GM03348 (cell line): ENCODE measurements at regions not wholly inside any gene's neighbourhood (a gene's known extent, or its start where the extent isn't known, plus 50 kb on each side); places are given as distances from the start of the nearest gene placed in this dataset.

ENCODE experiments used
- DNase-seq: peaks from one replicate; pipeline ENCODE4 v3.0.0; 2012; ENCODE audit warnings: low spot score

DNA sequence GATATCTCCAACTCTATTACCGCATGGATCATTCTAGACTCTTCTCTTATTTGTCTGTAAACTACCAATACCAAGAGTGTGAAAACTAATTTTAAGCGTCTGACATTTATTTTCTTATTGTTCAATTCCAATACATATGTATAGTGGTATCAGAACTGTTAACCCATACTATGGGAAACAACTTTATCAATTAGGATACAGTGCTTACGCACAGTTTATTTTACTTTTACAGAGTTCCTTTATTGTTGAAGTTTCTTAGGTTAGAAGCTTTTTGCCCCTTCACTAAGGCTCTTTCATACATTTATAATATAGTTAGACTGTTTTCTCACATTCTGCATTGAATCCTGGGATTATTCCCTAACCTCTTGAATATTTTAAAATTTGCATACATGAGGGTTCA is 198.8 kb upstream of the RGPD4 start:
- no peak for DNase-seq

DNA sequence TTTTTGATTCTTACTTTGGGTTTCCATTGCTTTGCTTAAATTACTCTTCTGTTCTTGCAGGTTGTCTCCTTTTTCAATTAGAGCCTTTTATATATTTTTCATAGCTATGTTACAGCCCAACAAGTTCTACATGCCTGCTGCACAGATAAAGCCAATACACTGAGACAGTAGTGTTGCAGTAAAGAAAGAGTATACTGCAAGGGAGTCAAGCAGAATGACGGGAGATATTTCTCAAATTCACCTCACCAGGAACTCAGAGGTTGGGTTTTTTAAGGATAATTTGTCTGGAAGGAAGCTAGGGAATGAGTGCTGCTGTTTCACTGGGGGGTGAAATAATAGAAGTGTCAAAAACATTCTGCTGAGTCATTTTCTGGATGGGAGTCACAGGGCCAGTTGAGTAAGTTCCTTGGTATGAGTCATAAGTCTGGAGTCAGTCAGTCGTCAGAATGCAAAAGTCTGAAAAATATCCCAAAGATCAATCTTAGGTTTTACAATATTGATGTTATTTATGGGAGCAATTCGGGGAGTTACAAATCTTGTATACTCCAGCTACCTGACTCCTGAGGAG is 193.0 kb upstream of the RGPD4 start:
- DNase-seq: peak; percentile 71

DNA sequence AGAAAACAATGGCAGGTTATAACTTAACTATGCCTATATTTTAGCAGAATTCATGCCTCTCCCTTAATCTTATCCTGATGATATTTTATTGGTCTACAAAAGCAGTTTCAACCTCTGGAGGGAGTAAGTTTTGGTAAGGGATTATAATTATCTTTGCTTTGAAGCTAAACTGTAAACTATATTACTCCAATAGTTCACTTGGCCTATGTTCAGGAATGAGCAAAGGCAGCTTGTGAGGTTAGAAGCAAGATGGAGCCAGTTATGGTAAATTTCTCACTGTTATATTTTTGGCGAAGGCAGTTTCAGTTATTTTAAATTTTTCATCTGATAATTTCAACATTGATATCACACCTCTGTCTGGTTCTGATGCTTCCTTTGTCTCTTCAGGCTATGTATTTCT is 192.5 kb upstream of the RGPD4 start:
- DNase-seq: no peak

DNA sequence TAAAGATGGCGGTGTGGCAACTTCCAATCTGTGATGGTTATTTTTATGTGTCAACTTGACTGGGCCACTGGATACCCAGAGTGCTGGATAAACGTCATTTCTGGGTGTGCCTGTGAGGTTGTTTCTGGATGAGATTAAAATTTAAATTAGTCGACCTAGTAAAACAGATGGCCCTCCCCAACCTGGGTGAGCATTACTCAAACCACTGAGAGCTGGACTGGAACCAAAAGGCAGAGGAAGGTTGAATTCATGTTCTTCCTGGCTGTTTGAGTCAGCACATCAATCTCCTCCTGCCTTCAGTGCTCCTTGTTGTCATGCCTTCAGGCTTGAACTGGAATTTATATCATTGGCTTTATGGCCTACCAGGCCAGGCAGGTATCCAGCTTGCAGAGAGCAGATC is 190.8 kb upstream of the RGPD4 start:
- peak; percentile 4 for DNase-seq

DNA sequence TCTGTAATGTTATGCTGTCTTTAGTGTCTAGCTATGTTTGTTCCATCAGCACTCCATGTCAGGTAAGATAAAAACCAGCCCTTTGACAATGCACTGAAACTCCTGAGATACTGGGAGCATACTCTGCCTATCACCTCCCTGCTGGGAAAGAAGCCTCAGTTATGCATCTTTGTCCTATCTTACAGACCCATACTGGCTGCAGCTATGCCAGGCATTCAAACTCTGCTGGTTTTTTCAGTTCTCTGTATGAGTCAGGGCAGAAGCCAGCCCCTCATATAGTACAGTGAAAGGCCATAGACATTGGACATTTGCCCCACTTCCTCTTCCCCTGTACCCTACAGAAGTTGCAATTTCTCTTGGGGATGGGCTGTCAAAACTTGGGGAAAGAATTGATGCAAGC is 181.1 kb upstream of the RGPD4 start:
- no peak for DNase-seq

DNA sequence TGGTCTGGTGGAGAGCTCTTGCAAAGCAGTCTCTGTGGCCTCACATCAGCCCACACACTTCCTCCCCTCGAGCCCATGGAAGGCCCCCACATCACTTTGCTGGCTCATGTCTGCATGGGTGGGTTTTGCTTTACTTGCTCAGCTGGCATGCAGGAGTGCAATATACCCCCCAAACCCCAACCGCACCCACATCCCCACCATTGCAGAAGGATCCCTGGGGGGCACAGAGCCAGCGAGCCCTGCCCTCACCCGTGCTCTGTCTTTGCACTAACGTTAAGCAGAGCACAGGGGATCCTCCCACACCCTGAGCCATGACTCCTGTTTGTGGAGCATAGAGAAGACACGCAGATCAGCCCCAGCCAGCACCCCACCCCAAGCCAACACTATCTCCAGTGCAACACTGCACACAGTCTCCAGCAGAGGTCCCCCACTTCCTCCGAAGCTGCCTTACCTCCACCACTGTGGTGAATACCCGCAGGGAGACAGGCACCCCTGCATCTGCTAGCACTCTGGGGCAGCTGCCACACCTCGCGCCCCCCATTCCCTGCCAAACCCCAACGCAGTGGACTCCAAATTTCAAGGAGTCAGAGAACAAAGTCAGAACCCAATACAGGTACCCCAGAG is 177.8 kb upstream of the RGPD4 start:
- no peak for DNase-seq

DNA sequence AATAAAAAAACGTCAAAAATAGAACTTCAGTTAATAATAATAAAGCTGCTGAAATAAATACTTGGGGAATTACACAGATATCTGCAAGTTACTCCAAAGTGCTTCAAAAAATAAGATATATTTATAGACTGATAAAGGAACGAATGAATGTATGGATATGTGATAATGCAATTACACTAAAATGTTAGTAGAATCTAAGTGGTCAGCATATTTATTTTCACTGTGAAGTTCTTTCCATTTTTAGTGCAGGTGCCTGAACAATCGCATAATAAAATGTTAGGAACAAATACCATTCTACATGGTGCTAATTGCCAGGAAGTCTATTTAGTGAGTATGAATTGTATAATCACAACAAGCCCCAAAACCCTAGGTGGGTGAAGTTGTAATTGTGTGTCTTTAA is 169.6 kb upstream of the RGPD4 start:
- no peak for DNase-seq

DNA sequence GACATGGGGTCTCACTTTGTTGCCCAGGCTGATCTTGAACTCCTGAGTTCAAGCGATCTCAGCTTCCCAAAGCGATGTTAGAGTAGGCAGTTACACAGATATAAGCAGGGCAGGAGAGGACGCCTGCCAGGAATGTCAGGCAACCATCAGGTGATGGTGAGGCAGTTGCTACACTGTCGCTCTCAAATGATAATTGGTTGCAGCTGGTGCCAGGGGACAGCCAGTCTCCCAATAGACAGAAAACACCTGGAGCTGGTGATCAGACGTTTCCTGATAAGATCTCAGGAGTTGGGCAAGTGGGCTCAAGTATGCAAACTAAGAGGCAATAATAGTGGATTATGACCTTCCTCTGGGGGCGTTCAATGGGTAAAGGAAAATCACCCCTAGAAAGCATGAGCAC is 163.1 kb upstream of the RGPD4 start:
- DNase-seq: no peak

DNA sequence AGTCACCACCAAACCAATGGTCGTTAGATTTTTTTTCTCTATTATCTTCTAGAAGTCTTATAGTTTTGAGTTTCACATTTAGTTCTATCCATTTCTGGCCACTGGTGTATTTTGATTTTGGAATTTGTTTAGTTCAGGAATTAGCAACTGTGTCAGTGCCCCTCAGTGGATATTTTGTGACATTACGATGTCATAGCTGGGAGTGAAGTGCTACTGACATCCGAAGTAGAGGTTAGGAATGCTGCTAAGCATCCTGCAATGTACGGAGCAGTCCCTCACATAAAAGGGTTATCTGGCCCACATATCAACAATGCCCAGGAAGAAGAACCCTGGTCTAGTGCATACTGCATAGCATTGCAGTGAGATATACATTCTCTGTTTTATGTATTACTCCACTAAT is 157.4 kb upstream of the RGPD4 start:
- DNase-seq: peak; percentile 45

DNA sequence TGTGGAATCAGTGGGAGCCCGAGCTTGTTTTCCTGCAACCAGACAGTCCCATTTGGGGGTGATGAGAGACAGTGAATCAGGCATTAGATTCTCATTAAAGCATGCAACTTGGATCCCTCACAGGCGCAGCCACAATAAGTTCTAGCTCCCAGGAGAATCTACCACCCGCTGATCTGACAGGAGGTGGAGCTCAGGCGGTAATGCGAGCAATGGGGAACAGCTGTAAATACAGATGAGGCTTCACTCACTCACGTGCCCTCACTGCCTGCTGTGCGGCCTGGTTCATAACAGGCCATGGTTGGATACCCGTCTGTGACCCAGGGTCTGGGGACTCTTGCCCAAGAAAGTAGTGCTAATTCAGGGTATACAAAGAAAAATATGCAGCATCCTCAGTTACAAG is 144.8 kb upstream of the RGPD4 start:
- no peak for DNase-seq

DNA sequence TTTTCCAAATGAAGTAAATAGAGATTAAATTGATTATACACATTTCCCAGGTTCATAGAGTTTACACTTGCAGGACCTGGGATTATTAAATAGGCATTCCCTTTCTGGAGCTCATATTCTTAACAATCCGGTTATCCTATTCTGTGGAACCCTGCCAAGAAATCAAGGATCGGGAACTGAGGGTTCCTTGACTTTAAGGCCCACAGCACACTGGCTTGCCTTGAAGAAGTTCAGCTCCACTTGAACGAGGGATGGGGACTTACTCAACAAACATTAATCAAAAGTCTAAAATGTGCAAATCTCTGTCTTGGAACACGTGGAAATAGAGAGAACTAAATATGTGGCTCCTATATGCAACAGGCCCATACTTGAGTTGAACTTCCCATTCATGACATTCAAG is 142.3 kb upstream of the RGPD4 start:
- DNase-seq: no peak

DNA sequence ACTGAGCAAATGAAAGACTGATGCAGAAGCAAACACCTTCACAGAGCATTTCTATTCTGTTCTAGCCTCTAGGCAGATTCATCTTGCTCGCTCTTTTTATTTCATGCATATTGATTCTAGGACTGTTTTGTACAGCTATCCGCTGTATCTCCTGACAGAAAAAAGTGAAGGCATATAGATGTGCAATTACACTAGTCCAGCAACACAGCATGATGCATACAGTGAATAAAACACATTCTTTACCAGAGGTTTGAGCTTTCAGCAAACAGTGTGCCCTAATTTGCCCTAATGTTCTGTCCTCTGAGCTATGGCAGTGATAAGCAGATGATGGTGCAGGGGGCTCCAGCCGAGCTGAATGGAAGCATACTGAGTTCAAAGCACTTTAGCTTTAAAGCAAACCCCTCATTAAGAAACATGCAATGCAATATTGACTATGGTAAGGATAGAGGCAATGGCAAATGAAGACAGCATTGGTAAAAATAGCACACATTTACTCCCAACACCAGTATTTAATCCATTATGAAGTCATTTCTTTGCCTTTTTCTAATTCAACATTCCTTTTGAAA is 141.2 kb upstream of the RGPD4 start:
- DNase-seq: no peak

DNA sequence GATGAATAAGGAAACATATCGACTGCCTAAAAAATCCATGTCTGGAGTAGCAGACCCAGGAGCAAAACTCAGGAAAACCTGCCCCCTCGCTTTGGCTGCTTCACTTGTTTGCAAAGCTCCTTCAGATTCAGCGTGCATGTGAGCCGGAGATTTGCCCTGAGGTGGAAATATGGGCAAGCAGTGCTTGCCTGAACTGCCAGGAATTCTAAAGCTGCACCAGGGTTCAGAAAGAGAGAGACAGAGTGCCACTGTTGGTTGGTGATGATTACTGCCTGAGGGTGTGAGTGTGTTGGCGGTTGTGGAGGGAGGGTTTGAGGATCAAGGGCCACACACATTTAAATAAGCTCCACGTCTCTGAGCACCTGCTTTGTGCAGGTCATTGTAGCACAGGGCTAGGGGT is 139.6 kb upstream of the RGPD4 start:
- DNase-seq: no peak

DNA sequence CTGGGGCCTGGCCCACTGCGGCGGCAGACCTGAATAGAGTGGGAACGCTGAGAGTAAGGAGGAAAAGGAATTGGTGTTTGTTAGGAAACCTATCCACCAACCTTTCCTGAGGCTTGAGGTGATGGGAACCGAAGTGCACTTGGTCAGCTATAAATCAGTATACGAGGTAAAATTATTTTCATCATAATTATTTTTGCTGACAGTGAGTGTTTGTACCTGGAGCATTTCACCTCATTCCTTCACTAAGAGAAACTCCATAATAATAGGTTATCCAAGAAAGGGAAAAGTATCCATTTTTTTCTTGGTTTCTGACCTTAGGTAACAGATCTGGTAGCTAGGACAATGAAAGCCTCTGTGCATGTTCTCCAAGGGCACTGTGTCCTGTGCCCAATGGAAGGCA is 138.6 kb upstream of the RGPD4 start:
- no peak for DNase-seq

DNA sequence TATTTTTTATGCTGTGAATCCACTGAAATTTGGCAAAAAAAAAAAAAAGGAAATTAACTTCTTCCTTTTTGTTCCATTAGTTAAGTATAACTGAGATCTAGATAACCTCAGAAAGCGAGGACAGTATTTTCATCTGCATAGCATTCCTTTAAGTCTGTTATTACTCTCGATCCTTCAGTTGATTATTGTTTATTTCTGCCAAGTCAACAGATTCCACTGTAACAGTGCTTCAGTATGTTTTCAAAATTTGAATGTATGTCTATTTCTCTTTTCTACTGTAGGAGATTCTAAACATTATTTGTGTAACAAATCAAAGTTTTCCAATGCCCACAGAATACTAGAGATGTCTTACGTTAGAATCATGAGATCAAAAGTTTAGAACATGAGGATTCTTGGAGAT is 133.1 kb upstream of the RGPD4 start:
- no peak for DNase-seq

DNA sequence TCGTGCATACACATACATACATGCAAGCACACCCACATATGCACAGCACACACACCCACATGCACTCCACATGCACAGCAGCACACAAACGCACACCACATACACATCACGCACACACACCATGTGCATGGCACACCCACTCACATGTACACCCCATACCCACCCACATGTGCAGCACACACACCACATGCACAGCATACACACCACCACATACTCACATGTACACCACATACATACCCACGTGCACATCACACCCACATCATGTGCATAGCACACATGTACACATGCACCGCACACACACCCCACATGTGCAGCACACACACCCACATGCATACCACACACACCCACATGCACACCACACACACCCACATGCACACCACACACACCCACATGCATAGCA is 132.0 kb upstream of the RGPD4 start:
- DNase-seq: no peak

DNA sequence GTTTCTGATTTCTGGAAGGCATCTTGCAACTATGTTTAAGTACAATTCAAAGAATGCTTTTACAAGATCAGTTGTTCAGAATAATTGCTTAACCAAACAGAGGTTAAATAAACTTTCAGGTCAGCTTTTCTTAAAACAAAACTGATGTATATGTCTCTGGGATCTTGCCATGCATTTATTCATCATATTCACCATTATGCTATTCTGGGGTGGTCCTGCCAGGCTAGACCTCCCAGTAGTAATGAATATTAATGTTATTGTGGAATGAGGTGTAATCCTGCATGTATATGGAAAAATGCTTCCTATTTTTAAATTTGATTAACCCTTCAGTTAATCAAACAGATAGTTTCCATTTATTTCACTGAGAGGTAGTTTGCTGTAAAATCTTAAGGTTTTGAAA is 129.3 kb upstream of the RGPD4 start:
- no peak for DNase-seq

DNA sequence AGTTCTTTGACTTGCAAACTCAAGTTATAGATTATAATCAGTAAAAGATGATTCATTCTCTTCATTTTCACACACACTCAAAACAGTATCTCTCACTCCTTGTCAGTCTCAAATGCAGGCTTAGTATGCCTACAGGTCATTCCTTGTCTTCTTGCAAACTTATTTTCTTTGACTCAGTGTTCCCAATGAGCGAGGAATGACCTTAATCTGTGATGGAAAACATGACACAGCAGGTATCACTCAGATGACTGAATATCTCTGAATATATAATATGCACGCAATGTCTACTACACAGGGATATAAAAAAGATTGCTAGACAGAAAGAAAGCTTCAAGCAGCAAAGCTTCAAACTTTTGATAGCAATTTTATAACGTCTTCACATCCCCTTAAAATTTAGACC is 127.8 kb upstream of the RGPD4 start:
- no peak for DNase-seq

DNA sequence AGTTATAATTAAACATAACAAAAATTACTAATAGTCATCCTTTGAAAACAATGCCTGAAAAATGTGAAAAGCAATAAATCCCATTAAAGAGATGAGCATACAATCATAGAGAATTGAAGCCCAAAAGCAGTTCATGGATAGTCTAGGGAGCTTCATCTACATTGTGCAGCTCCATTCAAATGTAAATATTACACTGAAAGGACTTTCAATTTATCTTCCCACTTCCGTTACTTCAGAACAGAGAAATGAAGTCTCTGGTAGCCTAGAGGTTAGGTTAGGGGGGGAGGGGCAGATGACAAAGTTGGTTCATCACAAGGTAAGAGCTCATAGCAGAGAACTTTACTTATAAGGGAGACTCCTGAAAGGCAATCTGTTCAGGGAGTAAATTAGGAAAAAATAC is 126.6 kb upstream of the RGPD4 start:
- no peak for DNase-seq

DNA sequence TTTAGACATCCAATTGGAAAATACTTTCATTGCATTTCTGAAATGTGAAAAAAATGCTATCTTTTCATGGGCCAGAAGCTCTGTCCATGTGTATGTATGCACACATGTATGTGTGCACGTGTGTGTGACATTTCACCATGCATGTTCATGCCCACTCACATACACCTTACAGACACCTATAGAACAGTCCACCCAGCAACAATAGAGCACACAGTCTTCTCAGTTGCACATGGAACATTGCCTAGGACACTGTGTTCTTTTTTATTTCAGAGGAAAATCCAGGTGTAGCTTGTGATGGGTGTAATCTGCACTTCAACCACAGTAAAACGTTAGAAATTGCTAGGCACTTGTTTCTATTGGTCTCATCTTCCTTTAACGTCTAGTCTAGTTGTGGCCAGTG is 114.8 kb upstream of the RGPD4 start:
- no peak for DNase-seq

DNA sequence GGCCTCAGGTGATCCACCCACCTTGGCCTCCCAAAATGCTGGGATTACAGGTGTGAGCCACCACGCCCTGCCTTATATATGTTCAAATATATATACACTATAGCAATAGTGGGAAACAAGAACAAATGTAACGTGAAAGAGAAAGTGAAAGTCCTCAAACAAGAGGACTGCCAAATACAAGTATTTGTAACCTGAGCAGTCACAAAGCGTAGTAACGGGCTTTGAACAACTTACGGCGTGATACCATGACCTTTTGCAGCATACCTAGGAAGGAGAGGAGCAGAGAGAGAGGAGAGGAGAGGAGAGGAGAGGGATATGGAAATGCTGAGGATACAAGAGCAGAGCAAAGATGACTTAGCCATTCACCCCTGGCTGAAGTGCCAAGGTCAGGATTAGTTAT is 113.8 kb upstream of the RGPD4 start:
- DNase-seq: no peak

DNA sequence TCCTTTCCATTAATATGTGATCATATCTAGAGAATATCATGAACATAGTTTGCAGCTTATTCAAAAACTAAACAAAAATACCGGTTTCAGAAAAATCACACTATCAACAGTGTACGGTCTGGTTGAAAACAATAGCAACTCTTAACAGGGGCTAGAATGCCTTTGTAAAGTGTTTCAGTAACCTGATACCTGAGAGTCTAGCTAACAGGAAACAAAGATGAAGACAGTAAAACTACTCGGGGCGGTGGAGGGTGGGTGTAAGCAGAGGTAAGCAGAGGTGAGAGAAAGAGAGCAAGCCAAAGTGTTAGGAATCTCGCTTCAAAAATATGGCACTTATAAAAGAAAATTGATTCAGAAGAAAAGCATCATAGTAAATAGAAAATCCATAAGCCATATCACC is 109.0 kb upstream of the RGPD4 start:
- no peak for DNase-seq

DNA sequence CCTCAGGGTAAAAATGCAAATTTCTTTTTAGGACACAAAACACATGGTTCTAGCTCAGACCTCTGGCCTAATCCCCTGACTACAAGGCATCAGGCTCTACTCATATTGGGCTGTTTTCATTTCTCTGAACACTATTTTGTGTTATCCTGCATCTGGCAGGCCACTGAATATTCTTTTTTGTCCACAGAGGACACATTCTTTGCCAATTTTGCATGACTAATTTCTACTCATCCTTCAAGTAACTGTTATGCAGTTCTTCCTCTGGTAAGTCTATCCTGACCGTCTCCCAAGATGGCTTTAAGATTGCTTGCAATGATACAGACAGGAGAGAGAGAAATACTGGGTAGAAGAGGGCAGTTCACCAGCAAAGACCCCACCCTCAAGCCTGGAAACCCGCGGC is 107.6 kb upstream of the RGPD4 start:
- no peak for DNase-seq

DNA sequence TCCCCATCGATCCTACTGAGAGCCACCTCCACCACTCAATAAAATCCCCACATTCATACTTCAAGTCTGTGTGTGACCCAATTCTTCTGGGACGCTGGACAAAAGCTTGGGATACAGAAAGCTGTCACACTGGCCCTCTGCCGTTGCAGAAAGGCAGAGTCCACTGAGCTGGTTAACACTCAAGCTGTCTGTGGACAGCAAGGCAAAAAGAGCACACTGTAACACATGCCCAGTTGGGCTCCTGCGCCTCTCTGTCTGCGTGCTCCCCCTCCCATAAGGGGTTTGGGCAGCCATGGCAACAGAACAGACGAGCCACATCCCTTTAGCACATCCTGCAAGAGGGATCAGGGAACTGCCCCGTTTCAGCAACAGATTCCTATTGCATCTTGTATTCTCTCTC is 106.9 kb upstream of the RGPD4 start:
- DNase-seq: no peak
